ENCODE measurements at regions not wholly inside any gene's neighbourhood (a gene's known extent, or its start where the extent isn't known, plus 50 kb on each side); places are given as distances from the start of the nearest gene placed in this dataset.
"Not testable (repeated sequence)": the region's sequence is repeated elsewhere in the genome, so short reads cannot be mapped to it uniquely, and the experiment has no call there.

GRCh38 chr6:21773576-21773968 is 180.0 kb downstream of the SOX4 start:
- DNase-seq, result no peak

GRCh38 chr6:21777846-21778245 is 184.3 kb downstream of the SOX4 start:
- no peak for DNase-seq

GRCh38 chr6:21780141-21780540 is 186.6 kb downstream of the SOX4 start:
- DNase-seq, result no peak

GRCh38 chr6:21780679-21781078 is 187.1 kb downstream of the SOX4 start:
- no peak for DNase-seq

- DNase-seq, result no peak
Observed at GRCh38 chr6:21781128-21781527, 187.6 kb downstream of the SOX4 start.

GRCh38 chr6:21785164-21785563 is 191.6 kb downstream of the SOX4 start:
- no peak for DNase-seq

- no peak for DNase-seq
Observed at GRCh38 chr6:21791056-21791455, 197.5 kb downstream of the SOX4 start.

- no peak for DNase-seq
Observed at GRCh38 chr6:21791581-21791980, 198.0 kb downstream of the SOX4 start.

- no peak for DNase-seq
Observed at GRCh38 chr6:21792177-21792576, 198.6 kb downstream of the SOX4 start.

GRCh38 chr6:21796979-21797378 is 203.4 kb downstream of the SOX4 start:
- DNase-seq, result not testable (repeated sequence)

GRCh38 chr6:21798468-21798867 is 204.9 kb downstream of the SOX4 start:
- no peak for DNase-seq

- DNase-seq, result no peak
Observed at GRCh38 chr6:21800330-21800729, 206.8 kb downstream of the SOX4 start.

GRCh38 chr6:21800948-21801438 is 207.4 kb downstream of the SOX4 start:
- DNase-seq, result no peak

- DNase-seq, result no peak
Observed at GRCh38 chr6:21801446-21802174, 208.1 kb downstream of the SOX4 start.

GRCh38 chr6:21802175-21802822 is 208.7 kb downstream of the SOX4 start:
- no peak for DNase-seq

- no peak for DNase-seq
Observed at GRCh38 chr6:21804941-21805610, 211.5 kb downstream of the SOX4 start.

GRCh38 chr6:21807299-21808044 is 213.9 kb downstream of the SOX4 start:
- no peak for DNase-seq

GRCh38 chr6:21808045-21808470 is 214.5 kb downstream of the SOX4 start:
- no peak for DNase-seq

GRCh38 chr6:21808551-21809242 is 215.1 kb downstream of the SOX4 start:
- DNase-seq, result no peak

- DNase-seq, result no peak
Observed at GRCh38 chr6:21811484-21811883, 217.9 kb downstream of the SOX4 start.

- no peak for DNase-seq
Observed at GRCh38 chr6:21816231-21816630, 222.7 kb downstream of the SOX4 start.

GRCh38 chr6:21820442-21820841 is 226.9 kb downstream of the SOX4 start:
- DNase-seq, result no peak

GRCh38 chr6:21823371-21823770 is 229.8 kb downstream of the SOX4 start:
- DNase-seq, result no peak

Data from NCI-H2107 (cell line).